SU-DHL-6 (cell line): ENCODE measurements at regions not wholly inside any gene's neighbourhood (a gene's known extent, or its start where the extent isn't known, plus 50 kb on each side); places are given as distances from the start of the nearest gene placed in this dataset.
"Not testable (repeated sequence)": the region's sequence is repeated elsewhere in the genome, so short reads cannot be mapped to it uniquely, and the experiment has no call there.

Source experiments
- CTCF ChIP-seq: fragments of 200-600 bp; sonication (generic); IDR thresholded peaks from one replicate; pipeline ENCODE4 v1.5.1; 2017; ENCODE audit warnings: antibody characterized with exemption, mild to moderate bottlenecking, low read length, moderate library complexity; ENCODE audit not compliant: insufficient read depth, poor library complexity, severe bottlenecking
- EZH2phosphoT487 ChIP-seq: fragments of 200-600 bp; sonication (generic), shearing (Covaris generic); conservative IDR thresholded peaks from 2 replicates; pipeline ENCODE4 v1.6.1; 2018; ENCODE audit warnings: mild to moderate bottlenecking, antibody characterized with exemption, low read length, moderate library complexity, mixed read lengths

- TF ChIP-seq CTCF, EZH2phosphoT487: not testable (repeated sequence)
Measured at GRCh38 chr7:56348311-56348710, 232.1 kb upstream of the NUPR2 start.
